ENCODE measurements at regions not wholly inside any gene's neighbourhood (a gene's known extent, or its start where the extent isn't known, plus 50 kb on each side); places are given as distances from the start of the nearest gene placed in this dataset.
A peak's percentile ranks its signal among the peaks of the same experiment; 100 is the strongest.
"Not testable (repeated sequence)": the region's sequence is repeated elsewhere in the genome, so short reads cannot be mapped to it uniquely, and the experiment has no call there.

DNA sequence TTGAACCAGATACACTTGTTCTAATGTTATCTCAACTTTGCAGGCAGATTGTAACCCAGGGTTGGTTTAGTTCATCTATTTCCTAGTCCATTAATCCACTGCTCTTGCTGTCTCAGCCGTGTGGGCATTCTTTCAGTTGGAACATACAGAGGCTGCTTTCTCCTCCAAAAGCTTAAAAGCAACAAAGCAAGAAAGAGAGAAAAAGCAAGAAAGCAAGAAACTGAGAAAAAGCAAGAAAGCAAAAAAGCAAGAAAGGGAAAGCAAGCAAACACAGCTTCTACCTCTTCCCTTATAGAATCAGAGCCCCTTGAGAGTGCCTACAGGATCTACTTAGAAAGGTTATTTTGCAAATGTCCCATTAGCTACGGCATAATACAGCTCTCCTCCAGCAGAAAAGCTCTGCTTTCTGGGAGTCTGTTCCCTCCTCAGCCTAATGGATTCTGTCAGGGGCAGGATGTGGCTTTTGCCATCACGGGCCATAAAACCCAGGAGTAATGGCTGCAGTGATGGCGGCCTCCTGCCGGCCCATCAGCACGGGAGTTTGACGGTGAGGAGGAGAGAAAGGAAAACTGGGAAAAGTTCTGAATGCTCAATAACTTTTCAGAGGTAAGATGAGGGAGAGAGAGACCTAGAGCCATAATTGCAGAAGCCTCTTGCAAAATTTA, 156.8 kb upstream of the JARID2 start:
- DNase-seq = peak; percentile 47 to 80

DNA sequence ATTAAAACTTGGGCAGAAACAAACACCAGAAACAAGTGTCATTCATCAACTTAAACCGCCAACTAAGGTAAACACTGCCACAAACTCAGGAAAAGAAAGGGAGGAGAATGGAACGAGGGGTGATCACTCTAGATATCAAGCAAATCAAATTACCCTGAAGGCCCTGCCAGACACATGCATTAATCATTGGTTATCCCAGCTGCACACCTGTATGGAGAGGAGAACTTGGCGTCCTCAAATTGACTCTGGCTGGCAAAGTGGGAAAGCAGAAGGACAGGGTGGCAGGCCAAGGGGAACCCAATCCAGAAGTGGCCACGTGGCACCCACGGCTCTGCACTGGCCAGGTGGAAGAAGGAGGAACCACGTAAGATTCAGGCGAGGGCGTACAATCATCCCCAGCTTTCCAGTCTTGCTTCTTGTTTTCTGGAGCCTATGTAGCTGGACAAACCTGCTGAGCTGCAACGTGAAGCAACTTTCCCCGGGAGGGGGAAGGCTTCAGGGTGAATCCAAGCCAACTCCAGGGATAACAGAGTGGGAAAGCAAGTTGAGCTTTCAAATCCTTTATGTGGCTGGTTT, 156.2 kb upstream of the JARID2 start:
- peak; percentile 34 to 80 for DNase-seq

DNA sequence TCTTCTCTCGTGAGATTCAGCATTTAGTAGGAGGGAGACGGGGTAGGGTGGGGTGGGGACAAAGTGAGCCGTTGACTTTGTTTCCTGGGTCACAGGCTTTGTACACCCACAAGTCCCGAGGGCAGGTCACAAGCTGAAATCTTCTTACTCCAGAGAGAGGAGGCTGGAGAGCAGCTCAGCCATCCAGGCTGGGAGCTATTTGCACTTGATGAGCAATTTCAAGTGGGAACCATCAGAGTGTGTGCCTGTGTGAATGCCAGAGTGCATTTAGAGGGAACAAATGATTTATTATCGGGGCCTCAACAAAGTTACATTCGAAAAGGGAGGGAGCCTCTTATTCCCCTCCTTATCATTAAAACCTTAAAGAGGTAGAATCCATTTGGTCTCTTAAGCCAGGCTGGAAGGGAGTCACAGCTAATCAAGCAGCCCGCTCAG, 155.7 kb upstream of the JARID2 start:
- DNase-seq = peak; percentile 34 to 67

DNA sequence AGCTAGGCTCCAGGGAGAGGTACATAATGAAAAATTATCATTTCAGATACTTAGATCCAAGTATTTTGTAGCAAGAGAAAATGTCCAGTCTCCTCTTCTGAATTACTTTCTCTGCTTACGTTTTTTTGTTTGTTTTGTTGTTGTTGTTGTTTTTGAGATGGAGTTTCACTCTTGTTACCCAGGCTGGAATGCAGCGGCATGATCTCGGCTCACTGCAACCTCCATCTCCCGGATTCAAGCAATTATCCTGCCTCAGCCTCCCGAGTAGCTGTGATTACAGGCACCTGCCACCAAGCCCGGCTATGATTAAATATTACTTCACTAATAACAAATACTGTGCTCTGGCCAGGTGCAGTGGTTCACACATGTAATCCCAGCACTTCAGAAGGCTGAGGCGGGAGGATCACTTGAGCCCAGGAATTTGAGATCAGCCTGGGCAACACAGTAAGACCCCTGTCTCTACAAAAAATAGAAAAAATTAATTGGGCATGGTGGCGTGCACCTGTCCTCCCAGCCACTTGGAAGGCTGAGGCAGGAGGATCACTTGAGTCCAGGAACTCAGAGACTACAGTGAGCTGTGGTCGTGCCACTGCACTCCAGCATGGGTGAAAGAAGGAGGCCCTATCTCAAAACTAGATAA, 155.0 kb upstream of the JARID2 start:
- DNase-seq = no peak

DNA sequence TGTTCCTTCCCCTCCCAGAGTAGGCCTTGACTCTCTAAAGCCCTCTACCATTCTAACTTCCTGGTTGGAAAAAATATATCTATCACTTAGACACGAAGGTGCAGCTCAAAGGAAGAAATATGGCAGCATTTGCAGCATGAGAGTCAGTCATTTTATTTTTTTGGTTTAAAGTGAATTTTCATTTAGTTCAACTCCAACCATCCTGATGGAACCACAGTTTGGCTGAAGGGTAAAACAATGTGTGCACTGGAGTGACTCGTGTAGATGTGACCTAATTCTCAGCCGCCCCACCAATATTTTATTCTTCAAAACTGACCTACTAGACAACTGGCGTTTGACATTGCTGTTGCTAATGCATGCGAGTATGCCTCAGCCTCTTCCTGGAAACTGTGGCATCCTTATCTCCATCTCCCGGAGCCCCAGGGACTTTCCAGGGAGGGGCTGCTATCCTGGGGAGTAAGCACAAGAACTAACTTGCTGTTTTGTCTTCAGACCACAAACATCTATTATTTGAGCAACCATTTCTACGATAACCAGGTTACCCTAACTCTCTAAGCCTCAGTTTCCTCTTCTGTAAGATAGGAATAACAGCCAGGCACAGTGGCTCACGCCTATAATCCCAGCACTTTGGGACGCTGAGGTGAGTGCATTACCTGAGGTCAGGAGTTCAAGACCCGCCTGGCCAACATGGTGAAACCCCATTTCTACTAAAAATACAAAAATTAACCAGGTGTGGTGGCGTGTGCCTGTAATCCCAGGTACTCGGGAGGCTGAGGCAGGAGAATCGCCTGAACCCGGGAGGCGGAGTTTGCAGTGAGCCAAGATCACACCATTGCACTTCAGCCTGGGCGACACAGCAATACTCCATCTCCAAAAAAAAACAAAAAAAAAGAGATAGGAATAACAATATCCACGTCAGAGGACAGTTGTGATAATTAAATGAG, 148.7 kb upstream of the JARID2 start:
- DNase-seq = no peak

DNA sequence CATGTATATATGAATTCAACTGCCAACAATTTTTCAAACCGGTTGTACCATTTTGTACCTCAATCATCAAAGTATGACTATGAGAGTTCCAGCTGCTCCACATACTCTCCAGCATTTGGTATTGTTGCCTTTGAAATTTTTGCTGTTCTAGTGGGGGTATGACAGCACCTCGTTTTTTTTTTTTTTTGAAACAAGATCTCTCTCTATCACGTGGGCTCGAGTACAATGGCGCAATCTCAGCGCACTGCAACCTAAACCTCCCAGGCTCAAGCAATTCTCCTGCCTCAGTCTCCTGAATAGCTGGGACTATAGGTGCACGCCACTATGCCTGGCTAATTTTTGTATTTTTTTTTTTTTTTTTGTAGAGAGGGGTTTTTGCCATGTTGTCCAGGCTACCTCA, 144.7 kb upstream of the JARID2 start:
- no peak for DNase-seq

DNA sequence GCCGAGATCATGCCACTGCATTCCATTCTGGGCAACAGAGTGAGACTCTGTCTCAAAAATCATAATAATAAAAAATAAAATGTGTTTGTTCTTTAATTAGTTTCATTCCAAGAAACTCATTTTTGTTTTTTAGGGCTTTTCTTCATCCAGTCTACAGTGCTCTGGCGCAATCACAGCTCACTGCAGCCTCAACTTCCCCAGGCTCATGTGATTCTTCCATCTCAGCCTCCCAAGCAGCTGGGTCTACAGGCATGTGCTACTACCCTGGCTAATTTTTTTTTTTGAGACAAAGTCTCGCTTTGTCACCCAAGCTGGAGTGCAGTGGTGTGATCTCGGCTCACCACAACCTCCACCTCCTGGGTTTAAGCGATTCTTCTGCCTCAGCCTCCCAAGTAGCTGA, 143.6 kb upstream of the JARID2 start:
- DNase-seq = no peak

DNA sequence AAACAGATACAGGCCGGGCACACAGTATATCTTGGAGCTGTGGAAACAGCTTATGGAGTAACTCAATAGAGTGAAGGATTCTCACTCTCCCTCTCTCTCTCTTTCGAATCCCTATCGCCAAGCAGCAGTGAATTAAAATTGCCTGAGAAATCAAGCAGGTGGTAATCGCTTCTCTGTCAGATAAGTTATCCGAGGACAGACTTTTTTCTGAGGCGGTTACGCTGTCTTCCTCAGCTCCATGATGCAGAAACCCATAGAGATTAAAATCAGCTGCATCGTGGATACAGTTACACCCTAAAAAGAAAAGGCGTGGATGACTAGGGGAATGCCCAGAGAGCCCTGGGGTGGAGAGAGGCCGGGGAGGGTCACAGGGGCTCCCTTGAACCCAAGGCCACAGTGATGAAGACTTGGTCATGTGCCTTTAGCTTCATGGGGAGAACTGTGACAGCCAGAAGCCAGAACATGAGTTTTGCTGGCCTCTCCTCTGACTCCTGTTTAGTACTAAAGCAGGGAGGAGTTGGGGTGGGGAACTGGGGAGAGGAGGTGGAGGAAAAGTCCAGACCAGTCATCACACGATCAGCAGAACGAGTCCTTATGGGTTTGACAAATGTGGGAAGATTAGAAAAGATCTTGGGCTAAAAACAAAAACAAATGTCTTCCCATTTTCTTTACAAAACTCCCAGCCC, 138.8 kb upstream of the JARID2 start:
- no peak for DNase-seq

DNA sequence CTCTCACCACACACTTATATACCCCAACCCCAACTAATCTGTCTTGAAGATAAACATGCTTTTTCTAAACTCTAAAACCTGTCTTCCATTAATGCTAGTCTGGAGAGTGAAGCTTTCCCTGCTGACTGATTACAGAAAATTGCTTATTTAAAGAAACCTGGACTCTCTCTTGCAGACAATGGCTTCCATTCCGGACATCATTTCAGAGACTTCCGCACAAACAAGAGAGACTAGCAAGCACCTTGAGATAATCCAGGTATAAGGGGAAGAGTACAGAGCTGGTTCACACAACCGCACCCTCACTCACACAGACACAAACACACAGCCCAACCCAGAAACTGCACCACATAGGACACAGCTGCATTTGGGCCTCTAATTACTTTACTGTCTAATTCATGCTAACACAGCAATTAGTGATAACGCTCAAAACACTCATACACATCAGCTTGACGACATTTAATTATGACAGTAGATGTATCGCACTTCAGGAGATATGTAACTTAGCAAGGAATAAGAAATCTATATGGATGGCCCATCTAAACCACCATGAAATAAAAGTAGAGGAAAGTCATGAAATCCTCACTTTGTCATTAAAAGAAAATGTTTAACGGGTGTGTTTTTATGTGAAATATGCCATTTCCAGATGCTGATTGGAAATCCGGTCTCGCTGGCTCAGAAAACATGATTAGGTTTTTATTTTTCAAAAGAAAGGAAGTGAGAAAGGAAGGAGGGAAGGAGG, 138.1 kb upstream of the JARID2 start:
- DNase-seq = no peak

DNA sequence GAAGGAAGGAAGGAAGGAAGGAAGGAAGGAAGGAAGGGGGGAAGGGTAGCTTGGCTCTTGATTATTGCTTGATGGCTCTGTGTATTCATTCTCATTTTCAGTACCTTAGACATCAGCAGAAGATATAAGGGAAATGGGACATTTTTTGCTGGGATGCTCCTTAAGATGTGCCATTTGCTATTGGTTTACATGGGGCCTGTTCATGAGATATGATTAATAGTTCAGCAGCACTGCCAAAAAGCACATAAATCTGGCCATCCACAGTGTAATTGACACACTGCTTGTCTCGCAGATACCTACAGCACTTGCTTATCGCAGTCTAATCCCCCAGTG, 137.5 kb upstream of the JARID2 start:
- DNase-seq = no peak

DNA sequence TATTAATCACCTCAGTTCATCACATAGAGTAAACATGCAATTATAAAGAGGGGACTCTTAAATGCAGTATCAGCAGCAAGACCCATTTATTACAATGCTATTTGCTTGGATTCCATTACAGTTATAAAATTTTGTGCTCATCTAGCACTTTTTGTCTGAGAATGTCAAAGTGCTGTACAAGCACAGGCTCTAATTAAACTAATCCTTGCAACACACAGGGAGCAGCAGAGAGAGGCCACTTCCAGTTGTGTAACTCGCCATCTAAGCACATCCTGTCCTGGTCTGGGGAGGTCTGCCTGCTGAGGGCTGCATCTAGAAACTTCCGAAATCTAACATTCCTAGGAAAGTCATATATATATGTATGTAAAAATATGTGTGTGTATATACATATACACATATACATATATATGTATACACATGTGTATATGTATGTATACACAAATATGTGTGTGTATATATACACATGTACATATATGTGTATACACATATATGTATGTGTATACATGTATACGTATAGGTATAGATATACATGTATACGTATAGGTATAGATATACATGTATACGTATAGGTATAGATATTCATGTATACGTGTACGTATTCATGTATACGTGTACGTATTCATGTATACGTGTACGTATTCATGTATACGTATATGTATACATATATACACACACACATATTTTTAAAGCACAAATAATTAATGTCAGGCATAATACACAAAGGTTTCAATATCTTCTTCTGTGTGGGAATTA, 136.4 kb upstream of the JARID2 start:
- DNase-seq = no peak

DNA sequence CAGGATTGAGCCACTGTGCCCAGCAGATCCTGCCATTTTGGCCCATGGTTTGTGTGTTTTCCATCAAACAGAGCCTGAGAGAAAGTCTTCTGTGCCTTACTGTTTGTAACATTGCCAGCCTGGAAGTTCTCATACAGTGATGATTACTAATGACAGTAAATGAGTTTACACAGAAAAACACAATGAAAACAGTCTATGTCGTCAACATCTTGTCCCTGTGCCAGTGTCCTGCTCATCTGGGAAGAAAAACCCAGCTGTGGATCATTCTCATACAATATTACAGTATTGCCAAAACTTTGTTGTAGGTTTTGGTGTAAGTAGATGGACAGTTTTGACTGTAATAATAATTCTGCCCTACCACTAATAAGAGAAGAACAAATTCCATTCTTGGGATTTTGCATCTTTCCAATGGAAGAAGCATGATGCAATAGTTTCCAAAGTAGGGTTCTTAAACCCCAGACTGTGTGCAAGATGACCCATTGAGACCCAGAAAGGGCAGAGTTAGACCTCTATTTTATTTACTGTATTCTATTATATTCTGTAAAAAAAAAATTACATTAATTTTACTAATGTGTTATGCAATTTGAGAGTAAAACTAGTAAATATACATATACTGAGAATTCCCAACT, 135.0 kb upstream of the JARID2 start:
- DNase-seq = no peak

DNA sequence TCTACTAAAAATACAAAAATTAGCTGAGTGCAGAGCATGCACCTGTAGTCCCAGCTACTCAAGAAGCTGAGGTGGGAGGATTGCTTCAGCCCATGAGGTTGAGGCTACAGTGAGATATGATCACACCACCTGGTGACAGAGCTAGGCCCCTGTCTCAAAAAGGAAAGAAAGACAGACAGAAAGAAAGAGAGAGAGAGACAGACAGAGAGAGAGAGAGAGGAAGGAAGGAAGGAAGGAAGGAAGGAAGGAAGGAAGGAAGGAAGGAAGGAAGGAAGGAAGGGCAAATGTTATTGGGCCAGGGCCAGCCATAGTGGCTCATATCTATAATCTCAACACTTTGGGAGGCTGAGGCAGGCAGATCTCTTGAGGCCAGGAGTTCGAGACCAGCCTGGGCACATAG, 134.3 kb upstream of the JARID2 start:
- not testable (repeated sequence) for DNase-seq

DNA sequence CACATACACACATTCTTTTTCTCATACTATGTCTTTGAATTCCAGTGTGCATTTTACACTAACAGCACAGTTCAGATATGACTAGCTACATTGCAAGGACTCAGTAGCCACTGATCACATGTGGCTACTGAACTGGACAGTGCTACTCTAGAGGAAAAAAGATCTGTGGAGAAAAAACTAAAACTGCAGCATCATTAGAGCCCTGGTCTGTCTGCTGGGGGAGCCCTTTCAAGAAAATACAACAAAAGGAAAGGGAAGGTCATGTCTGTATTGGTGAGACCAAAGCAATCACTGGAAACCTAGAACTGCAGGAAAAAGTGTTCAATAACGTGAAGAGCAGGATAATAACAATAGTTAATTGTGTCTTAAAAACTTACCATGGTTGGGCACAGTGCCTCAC, 132.3 kb upstream of the JARID2 start:
- no peak for DNase-seq

DNA sequence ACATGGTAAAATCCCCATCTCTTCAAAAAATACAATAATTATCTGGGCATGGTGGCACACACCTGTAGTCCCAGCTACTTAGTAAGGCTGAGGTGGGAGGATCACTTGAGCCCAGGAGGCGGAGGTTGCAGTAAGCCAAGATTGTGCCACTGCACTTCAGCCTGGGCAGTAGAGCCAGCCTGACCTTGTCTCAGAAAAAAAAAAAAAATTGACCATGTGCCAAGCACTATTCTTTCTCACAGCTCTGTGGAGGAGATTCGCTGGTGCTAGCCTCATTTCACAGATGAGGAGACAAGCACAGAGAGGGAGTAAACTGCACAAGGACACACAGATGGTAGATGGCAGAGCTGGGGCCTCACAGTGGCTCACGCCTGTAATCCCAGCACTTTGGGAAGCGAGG, 131.8 kb upstream of the JARID2 start:
- DNase-seq = no peak

DNA sequence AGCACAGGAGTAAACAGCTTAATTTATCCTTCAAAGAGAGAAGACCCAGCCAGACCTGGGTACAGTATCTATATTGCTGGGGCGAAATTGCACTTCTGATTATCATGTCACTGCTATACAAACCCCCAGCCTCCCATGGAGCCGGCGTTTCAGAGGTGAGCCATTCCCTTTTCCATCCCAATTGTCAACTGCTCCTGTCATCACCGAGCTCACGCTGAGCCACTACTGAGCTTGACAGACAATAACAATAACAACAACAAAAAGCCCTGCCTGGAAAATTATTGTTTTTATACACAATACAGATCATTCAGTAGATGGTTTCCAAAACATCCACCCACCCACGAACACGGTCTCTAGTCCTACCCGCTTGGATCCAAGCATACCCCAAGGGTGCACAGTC, 129.0 kb upstream of the JARID2 start:
- no peak for DNase-seq

DNA sequence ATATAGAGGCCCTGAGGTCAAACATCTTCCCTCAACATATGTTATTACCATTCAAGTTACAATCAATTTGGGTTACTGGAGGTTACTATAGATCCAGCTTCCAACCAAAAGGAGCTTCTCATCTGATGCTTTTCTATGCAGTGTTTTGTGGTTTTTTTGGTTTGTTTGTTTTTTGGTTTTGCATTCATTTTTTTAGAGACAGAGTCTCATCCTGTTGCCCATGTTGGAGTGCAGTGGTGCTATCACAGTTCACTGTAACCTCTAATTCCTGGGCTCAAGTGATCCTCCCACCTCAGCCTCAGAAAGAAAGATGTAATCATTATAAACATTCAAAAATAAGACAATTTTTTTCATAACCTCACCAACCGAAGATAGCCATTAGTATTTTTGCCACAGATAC, 124.4 kb upstream of the JARID2 start:
- no peak for DNase-seq

DNA sequence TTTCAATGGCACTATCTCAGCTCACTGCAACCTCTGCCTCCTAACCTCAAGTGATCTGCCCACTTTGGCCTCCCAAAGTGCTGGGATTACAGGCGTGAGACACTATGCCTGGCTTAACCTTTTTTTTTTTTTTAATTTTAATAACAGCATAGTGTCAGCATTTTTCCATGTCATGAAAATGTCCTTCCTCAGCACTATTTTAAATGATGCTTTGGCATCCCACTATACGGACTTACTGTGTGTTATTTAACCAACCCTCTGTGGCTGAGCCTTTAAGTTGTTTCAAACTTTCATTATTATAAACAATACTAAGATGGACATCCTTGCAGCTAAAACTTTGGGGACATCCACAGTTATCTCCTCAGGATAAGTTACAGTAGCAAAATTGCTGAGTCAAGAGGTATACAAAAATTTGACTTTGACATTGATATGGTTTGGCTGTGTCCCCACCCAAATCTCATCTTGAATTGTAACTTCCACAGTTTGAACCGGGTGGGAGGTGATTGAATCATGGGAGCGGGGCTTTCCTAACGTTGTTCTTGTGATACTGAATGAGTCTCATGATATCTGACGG, 123.8 kb upstream of the JARID2 start:
- DNase-seq = no peak

DNA sequence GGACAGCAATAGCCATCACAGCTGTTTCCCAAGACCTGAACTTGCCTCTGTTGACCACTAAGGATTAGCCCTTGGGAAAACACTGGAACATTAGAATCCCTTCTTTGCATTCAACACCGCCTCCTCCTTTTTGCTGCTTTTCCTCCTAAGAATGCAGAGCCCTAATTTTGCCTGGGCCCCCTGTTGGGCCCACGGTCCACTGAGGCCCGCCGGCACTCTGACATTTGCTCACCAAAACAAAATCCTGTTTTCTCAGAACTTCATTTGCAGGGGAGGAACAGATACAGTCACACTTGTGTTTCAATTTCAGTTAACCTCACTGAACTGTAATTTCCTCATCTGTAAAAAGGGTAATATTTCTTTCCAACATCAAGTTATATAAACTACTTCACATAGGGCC, 116.0 kb upstream of the JARID2 start:
- no peak for DNase-seq

DNA sequence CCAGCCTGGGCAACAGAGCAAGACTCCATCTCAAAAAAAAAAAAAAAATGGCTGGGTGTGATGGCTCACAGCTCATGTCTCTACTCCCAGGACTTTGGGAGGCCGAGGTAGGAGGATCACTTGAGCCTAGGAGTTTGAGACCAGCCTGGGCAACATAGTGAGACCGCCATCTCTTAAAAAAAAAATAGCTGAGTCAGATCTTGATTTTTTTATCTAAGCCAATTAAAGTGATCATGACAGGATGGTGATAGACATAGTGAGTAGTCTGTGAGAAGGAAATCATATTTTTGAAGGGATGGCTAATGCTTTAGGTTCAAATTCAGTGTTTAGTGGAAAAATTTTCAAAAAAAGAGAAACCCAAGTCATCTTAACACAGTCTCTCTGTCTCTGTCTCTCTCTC, 114.6 kb upstream of the JARID2 start:
- no peak for DNase-seq

DNA sequence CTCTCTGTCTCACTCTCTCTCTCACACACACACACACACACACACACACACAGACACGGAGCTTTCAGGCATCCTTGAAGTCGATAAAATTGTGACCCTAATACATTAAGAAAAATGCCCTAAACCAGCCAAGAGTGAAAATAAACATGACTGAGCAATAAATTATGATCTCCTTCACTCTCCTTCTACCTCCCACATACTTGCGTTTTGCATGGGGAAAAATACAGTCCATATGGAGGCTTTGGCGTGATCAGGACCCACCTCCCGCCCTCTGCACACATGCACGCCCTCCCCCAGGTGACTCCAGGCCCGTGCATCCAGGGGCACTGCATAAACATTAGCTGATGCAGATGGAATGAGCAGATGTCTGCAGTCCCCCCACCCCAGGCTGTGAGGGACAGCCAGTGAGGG, 114.2 kb upstream of the JARID2 start:
- no peak for DNase-seq

Data from NCI-H187 (cell line).